ENCODE measurements at regions not wholly inside any gene's neighbourhood (a gene's known extent, or its start where the extent isn't known, plus 50 kb on each side); places are given as distances from the start of the nearest gene placed in this dataset.

DNA sequence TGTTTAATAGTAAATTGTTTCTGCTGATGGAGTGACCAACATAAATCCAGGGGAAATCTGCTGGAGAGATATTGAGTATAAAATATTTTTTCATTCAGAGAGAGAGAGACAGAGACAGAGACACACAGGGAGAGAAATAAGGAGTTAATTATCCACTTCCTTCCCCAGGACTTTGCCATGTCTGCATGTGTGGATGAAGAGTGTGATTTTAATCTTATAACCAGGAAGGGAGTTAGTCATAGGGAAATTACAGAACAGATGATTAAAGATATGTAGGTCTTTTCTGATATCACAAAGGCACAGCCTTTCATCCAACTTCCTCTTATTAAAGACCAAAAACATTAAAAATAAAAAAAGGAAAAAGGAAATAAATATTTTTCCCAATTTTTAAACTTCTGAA, 526.3 kb downstream of the SPRY1 start:
- Histone ChIP-seq H3K14ac (ENCODE audit: low read length) (no peak overlapping the region), H3K4me1 (ENCODE audit: control insufficient read depth in 2 of 2, insufficient read depth in 1 of 2, low read depth in 1 of 2, low read length in 2 of 2) (peaks cover 0 to 2% of the 10 kb centered on the region in 2 donors), H4K8ac (ENCODE audit: low read depth, low read length) (no peak overlapping the region), H3K23ac (ENCODE audit: low read depth, low read length, poor library complexity) (no peak overlapping the region), H2AFZ (ENCODE audit: low read length) (no peak overlapping the region), H3K4me3 (ENCODE audit: low read length in 2 of 2) (no peak overlapping the region), H2BK15ac (ENCODE audit: low read length) (no peak overlapping the region), H3K27ac (replicated peaks; ENCODE audit: low read length) (no peak overlapping the region), H3K36me3 (replicated peaks in 1 of 2; ENCODE audit: control insufficient read depth in 2 of 2, insufficient read depth in 2 of 2, low read length in 2 of 2) (no peaks in the 10 kb centered on the region), H4K91ac (ENCODE audit: low read depth, low read length, poor library complexity) (no peak overlapping the region), H2BK120ac (ENCODE audit: low read depth, low read length) (no peak overlapping the region), H3K79me1 (ENCODE audit: low read depth, low read length) (no peaks in the 10 kb centered on the region), H3K4me2 (ENCODE audit: insufficient read depth, low read length, poor library complexity, severe bottlenecking) (no peak overlapping the region), H3K27me3 (ENCODE audit: control insufficient read depth in 3 of 3, insufficient read depth in 3 of 3, low read depth in 1 of 3, low read length in 3 of 3) (no peaks in the 10 kb centered on the region), H3K9ac (ENCODE audit: low read depth, low read length, poor library complexity) (no peak overlapping the region), H3K4ac (ENCODE audit: low read length) (no peak overlapping the region), H2BK12ac (ENCODE audit: low read length) (no peak overlapping the region), H2BK5ac (ENCODE audit: low read length) (no peak overlapping the region), H3K18ac (ENCODE audit: low read length) (no peak overlapping the region), H3K9me3 (replicated peaks in 1 of 2; ENCODE audit: control insufficient read depth in 2 of 2, insufficient read depth in 1 of 2, low read depth in 1 of 2, low read length in 2 of 2) (peaks cover under 1 to 2% of the 10 kb centered on the region in 2 donors), H2AK5ac (ENCODE audit: low read depth, low read length) (no peak overlapping the region)
- DNase-seq (ENCODE audit: low spot score): no peak

GRCh38 chr4:123924536-123924935, 527.9 kb downstream of the SPRY1 start:
- no CpG with 5 or more reads among the region's 3 CpGs for WGBS, 2 donors (ENCODE audit: extremely low coverage in 2 of 2, insufficient read length in 2 of 2, insufficient replicate concordance in 1 of 2)
- H4K8ac ChIP-seq (ENCODE audit: low read depth, low read length): no peak overlapping the region
- H3K27me3 ChIP-seq (ENCODE audit: control insufficient read depth in 3 of 3, insufficient read depth in 3 of 3, low read depth in 1 of 3, low read length in 3 of 3): no peaks in the 10 kb centered on the region
- no peak overlapping the region for H2BK5ac ChIP-seq (ENCODE audit: low read length)
- no peak overlapping the region for H3K14ac ChIP-seq (ENCODE audit: low read length)
- H3K23ac ChIP-seq (ENCODE audit: low read depth, low read length, poor library complexity): no peak overlapping the region
- no peak overlapping the region for H3K18ac ChIP-seq (ENCODE audit: low read length)
- H3K4me3 ChIP-seq (ENCODE audit: low read length in 2 of 2): no peak overlapping the region
- peaks cover 2% of the 10 kb centered on the region in 2 donors for H3K9me3 ChIP-seq (replicated peaks in 1 of 2; ENCODE audit: control insufficient read depth in 2 of 2, insufficient read depth in 1 of 2, low read depth in 1 of 2, low read length in 2 of 2)
- H2AFZ ChIP-seq (ENCODE audit: low read length): peak overlapping the region; percentile 2
- no peak overlapping the region for H3K4me2 ChIP-seq (ENCODE audit: insufficient read depth, low read length, poor library complexity, severe bottlenecking)
- no peak overlapping the region for H2BK15ac ChIP-seq (ENCODE audit: low read length)
- no peak for DNase-seq (ENCODE audit: low spot score)
- no peak overlapping the region for H3K4ac ChIP-seq (ENCODE audit: low read length)
- no peak overlapping the region for H3K27ac ChIP-seq (replicated peaks; ENCODE audit: low read length)
- peaks cover 0 to 2% of the 10 kb centered on the region in 2 donors for H3K4me1 ChIP-seq (ENCODE audit: control insufficient read depth in 2 of 2, insufficient read depth in 1 of 2, low read depth in 1 of 2, low read length in 2 of 2)
- no peak overlapping the region for H2BK12ac ChIP-seq (ENCODE audit: low read length)
- H2AK5ac ChIP-seq (ENCODE audit: low read depth, low read length): no peak overlapping the region
- no peak overlapping the region for H3K9ac ChIP-seq (ENCODE audit: low read depth, low read length, poor library complexity)
- no peak overlapping the region for H2BK120ac ChIP-seq (ENCODE audit: low read depth, low read length)
- H3K36me3 ChIP-seq (replicated peaks in 1 of 2; ENCODE audit: control insufficient read depth in 2 of 2, insufficient read depth in 2 of 2, low read length in 2 of 2): no peaks in the 10 kb centered on the region
- no peaks in the 10 kb centered on the region for H3K79me1 ChIP-seq (ENCODE audit: low read depth, low read length)
- no peak overlapping the region for H4K91ac ChIP-seq (ENCODE audit: low read depth, low read length, poor library complexity)

DNA sequence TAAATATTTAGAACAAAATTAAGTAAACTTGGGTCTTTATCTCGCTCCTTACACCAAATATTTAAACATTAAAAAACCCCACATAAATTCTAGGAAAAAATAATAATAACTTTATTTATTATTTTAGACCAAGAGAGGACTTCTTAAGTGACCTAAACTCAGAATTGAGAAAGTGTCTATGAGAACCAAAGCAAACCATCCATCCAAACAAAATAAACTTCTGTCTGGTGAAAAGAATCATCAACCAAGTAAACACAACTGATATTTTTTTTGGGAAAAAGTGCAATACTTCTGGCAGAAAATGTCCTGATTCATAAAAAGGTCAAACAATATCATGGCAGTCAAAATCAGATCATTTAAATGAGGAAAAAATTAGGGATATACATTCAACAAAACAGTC, 533.0 kb downstream of the SPRY1 start:
- H3K79me1 ChIP-seq (ENCODE audit: low read depth, low read length): no peaks in the 10 kb centered on the region
- H2BK12ac ChIP-seq (ENCODE audit: low read length): no peak overlapping the region
- H3K23ac ChIP-seq (ENCODE audit: low read depth, low read length, poor library complexity): no peak overlapping the region
- H3K9me3 ChIP-seq (replicated peaks in 1 of 2; ENCODE audit: control insufficient read depth in 2 of 2, insufficient read depth in 1 of 2, low read depth in 1 of 2, low read length in 2 of 2): peaks cover 2 to 20% of the 10 kb centered on the region in 2 donors
- no CpG with 5 or more reads among the region's 1 CpG for WGBS, 2 donors (ENCODE audit: extremely low coverage in 2 of 2, insufficient read length in 2 of 2, insufficient replicate concordance in 1 of 2)
- no peak overlapping the region for H2BK15ac ChIP-seq (ENCODE audit: low read length)
- H2AFZ ChIP-seq (ENCODE audit: low read length): no peak overlapping the region
- H3K27ac ChIP-seq (replicated peaks; ENCODE audit: low read length): no peak overlapping the region
- H3K18ac ChIP-seq (ENCODE audit: low read length): no peak overlapping the region
- no peak overlapping the region for H3K4me2 ChIP-seq (ENCODE audit: insufficient read depth, low read length, poor library complexity, severe bottlenecking)
- peaks cover 0 to under 1% of the 10 kb centered on the region in 2 donors for H3K4me1 ChIP-seq (ENCODE audit: control insufficient read depth in 2 of 2, insufficient read depth in 1 of 2, low read depth in 1 of 2, low read length in 2 of 2)
- H3K36me3 ChIP-seq (replicated peaks in 1 of 2; ENCODE audit: control insufficient read depth in 2 of 2, insufficient read depth in 2 of 2, low read length in 2 of 2): no peaks in the 10 kb centered on the region
- no peak overlapping the region for H3K9ac ChIP-seq (ENCODE audit: low read depth, low read length, poor library complexity)
- no peak overlapping the region for H2BK5ac ChIP-seq (ENCODE audit: low read length)
- no peak overlapping the region for H4K91ac ChIP-seq (ENCODE audit: low read depth, low read length, poor library complexity)
- no peak overlapping the region for H4K8ac ChIP-seq (ENCODE audit: low read depth, low read length)
- no peak for DNase-seq (ENCODE audit: low spot score)
- H2BK120ac ChIP-seq (ENCODE audit: low read depth, low read length): no peak overlapping the region
- H3K14ac ChIP-seq (ENCODE audit: low read length): no peak overlapping the region
- H3K27me3 ChIP-seq (ENCODE audit: control insufficient read depth in 3 of 3, insufficient read depth in 3 of 3, low read depth in 1 of 3, low read length in 3 of 3): no peaks in the 10 kb centered on the region
- H3K4me3 ChIP-seq (ENCODE audit: low read length in 2 of 2): no peak overlapping the region
- no peak overlapping the region for H2AK5ac ChIP-seq (ENCODE audit: low read depth, low read length)
- H3K4ac ChIP-seq (ENCODE audit: low read length): no peak overlapping the region

- Histone ChIP-seq H3K27ac (replicated peaks; ENCODE audit: low read length) (no peak overlapping the region), H2AK5ac (ENCODE audit: low read depth, low read length) (no peak overlapping the region), H3K4me3 (ENCODE audit: low read length in 2 of 2) (no peak overlapping the region), H2BK120ac (ENCODE audit: low read depth, low read length) (no peak overlapping the region), H3K9ac (ENCODE audit: low read depth, low read length, poor library complexity) (no peak overlapping the region), H2AFZ (ENCODE audit: low read length) (no peak overlapping the region), H3K4ac (ENCODE audit: low read length) (no peak overlapping the region), H3K79me1 (ENCODE audit: low read depth, low read length) (no peaks in the 10 kb centered on the region), H3K18ac (ENCODE audit: low read length) (no peak overlapping the region), H2BK12ac (ENCODE audit: low read length) (no peak overlapping the region), H2BK5ac (ENCODE audit: low read length) (no peak overlapping the region), H3K27me3 (ENCODE audit: control insufficient read depth in 3 of 3, insufficient read depth in 3 of 3, low read depth in 1 of 3, low read length in 3 of 3) (no peaks in the 10 kb centered on the region), H3K9me3 (replicated peaks in 1 of 2; ENCODE audit: control insufficient read depth in 2 of 2, insufficient read depth in 1 of 2, low read depth in 1 of 2, low read length in 2 of 2) (peaks cover under 1 to 20% of the 10 kb centered on the region in 2 donors), H2BK15ac (ENCODE audit: low read length) (no peak overlapping the region), H3K14ac (ENCODE audit: low read length) (no peak overlapping the region), H4K8ac (ENCODE audit: low read depth, low read length) (no peak overlapping the region), H3K36me3 (replicated peaks in 1 of 2; ENCODE audit: control insufficient read depth in 2 of 2, insufficient read depth in 2 of 2, low read length in 2 of 2) (no peaks in the 10 kb centered on the region), H3K23ac (ENCODE audit: low read depth, low read length, poor library complexity) (no peak overlapping the region), H3K4me1 (ENCODE audit: control insufficient read depth in 2 of 2, insufficient read depth in 1 of 2, low read depth in 1 of 2, low read length in 2 of 2) (peaks cover 0 to 4% of the 10 kb centered on the region in 2 donors), H4K91ac (ENCODE audit: low read depth, low read length, poor library complexity) (no peak overlapping the region), H3K4me2 (ENCODE audit: insufficient read depth, low read length, poor library complexity, severe bottlenecking) (no peak overlapping the region)
- WGBS, 2 donors (ENCODE audit: extremely low coverage in 2 of 2, insufficient read length in 2 of 2, insufficient replicate concordance in 1 of 2): no CpG with 5 or more reads among the region's 1 CpG
- no peak for DNase-seq (ENCODE audit: low spot score)
Measured at GRCh38 chr4:123930996-123931395, 534.4 kb downstream of the SPRY1 start.
